ENCODE measurements at regions not wholly inside any gene's neighbourhood (a gene's known extent, or its start where the extent isn't known, plus 50 kb on each side); places are given as distances from the start of the nearest gene placed in this dataset.
A peak's percentile ranks its signal among the peaks of the same experiment; 100 is the strongest.

DNA sequence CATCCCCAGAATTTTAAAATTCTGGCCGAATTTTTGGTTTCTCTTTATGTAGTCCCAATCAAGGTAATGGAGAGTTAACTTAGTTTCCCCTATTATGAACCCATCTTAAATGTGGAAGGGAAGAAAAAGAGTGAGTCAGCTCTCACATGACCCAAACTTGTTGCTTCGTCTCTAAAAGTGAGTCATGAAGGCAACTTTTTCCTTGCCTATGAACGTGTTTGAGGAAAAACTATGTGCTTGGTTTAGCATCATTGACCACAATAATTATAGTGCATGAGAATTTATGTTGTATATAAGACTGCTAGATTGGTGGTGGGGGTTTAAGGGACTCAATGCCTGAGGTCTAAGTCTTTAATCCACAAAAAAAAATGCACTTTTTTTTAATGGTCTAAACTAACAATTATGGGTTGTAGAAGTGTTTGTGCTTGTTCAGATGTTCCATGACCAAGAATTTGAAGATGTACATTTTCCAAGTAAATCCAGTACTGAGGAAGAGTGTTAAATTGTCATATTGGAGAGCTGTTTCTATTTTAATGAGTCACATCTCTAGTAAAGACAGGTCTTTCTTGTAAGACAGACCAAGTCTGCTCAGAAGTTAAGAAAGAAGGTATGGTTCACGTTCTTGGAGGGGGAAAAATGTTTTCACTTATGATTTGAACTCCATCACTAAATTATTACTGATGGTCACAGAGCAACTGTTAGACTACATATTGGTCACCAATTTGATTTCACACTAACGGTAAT, 409.9 kb upstream of the MARCKS start:
- peak in 1 of 42 donors; percentile 37 for DNase-seq
- intact Hi-C loops (cut with DNase I), result no loop called here

DNA sequence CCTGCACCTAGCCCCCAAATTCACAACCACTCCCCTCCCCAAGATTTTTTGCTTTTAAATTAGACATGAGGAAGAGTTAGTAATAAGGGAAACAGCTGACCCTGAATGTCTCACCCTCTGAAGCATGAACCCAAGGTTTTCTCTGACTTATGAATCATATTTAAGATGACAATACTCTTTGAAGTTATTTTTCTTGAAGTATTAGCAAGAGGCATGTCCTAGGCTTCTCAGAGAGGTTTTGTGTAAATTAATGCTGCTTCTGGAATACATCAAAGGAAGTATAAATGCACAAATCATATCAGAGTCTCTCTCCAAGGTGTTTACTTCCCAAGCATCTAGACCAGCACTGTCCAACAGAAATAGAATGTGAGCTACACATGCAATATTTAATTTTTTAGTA, 408.1 kb upstream of the MARCKS start:
- no peak for DNase-seq
- intact Hi-C loops (cut with DNase I), result no loop called here

DNA sequence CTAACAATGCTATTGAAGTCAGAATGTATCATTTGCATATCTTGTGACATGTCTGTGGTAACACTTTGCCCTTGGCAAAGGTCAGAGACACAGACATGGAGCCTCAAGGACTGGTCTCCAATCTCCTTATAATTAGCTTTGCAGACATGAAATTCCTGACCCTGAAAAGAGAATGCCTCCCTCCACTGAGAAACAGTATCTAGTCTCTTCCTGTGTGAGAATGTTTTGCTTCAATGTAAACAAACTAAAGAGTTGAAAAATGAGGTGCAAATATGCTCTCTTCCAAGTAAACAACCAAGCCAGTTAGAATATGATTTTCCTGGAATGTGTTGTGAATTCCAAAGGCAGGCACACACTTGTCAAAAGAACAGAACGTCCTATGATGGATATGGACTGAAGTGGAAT, 407.1 kb upstream of the MARCKS start:
- intact Hi-C loops (cut with DNase I), result no loop called here
- DNase-seq, result no peak

DNA sequence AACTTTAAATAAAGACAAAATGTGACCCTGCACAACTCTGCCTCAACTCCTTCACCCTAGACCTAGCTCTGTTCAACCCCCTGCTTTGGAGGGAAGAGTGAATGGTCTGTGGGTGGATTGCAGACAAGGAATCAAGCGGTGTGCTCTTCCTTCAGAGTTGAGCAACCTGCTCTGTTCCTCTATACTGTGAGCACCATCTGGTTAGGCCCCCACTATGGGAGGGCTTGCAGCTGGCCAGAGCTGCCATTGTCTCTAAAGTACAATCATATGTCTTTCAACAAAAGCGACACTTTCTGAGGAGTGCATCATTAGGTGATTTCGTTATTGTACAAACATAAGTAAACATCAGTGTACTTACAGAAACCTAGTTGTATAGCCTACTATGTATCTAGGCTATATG, 406.1 kb upstream of the MARCKS start:
- intact Hi-C loops (cut with DNase I), result no loop called here
- no peak for DNase-seq

DNA sequence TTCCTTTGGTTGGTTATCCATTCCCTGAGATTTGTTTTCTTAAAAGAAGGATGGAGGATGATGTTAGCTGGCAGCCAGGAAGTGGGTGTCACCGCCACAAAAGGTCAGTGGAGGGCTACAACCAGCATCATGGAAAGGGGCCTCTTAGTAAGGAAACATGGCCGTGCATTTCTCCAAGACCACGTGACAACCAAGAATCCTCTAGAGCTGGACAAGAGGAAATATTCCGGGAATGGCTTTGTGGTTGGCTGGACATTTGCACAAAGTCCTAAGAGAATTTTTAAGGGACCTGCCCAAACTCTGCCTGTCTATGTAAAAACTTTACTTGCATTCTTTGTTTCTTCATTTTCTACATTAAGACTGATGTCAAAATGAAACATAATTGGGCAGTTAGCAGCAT, 399.9 kb upstream of the MARCKS start:
- DNase-seq, result no peak
- intact Hi-C loops (cut with DNase I), result no loop called here

DNA sequence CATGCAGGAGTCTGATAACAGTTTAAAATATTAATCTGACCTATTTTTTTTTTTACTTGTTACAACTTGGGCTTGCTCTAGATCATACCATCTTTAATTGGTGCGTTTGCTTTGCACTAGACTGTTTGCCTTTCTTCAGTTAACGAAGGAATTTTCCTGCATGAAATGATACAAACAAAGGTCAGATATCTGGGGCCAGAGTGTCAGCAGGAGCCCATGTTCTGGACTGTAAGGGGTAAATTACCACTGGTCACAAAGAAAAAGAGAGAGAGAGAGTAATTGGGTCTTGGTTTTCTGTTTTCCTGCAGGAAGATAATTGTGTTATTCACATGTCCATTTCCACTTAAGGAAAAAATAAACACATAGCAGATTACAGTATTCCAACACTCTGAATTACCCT, 399.4 kb upstream of the MARCKS start:
- no peak for DNase-seq
- intact Hi-C loops (cut with DNase I), result no loop called here

DNA sequence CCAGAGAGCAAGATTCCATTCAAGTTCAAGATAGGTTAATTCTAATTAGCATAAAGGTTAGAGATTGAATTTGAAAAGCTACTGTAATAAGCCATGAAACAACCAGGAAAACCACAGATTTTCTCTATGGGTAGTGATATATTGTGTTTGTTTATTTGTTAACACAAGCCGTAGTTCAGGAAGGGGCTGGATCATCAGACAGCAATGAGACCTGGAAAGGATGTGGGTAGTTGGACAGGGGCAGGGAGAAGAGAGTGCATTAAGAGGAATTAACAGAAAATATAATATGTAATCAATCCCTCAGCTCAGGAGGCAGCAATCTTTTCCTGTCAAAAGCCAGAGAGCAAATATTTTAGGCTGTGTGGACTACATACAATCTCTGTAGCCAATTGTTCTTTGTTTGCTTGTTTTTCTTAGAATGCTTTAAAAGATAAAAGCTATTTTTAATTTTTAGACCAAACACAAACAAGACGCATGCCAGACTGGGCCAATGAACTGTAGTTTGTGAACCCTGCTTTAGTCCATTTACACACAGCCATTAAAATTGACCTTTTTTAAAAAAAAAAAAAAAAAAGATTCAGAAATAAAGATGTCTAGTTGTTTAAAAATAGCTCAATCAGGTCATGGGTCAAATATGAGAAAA, 398.7 kb upstream of the MARCKS start:
- intact Hi-C loops (cut with DNase I), result no loop called here

DNA sequence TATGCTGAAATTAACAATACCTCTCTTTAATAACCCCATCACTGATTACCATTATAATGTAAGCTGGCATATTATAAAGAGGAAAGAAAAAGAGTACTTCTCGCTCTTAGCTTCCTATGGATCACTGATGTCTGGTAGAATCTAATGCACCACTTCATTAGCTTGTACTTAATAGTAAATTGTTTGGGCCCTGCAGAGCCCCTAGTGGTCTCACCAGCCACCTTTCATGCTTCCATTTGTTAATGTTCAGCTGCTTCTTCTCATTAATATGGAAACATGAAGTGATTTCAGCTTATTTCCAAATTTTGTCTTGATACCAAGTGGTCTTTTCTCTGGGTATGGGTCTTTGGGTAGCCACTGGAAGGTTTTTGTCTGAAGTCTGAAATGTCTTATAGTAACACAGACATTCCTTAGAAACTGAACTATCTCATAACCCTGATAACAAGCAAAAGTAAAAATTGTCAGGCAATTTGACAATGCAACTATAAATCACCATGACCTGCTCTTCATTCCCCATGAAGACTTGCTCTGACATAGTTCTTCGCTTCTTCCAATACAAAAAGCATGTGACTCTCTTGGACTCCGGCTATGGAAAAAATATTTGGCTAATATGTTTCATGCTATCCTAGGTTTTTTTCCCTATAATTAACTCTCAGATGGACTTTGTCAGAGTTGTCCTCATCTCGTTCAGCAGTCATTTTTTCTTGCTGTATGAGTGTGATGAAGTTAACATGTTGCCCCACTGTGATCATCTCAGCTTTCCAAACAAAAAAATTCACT, 395.8 kb upstream of the MARCKS start:
- no peak for DNase-seq
- intact Hi-C loops (cut with DNase I), result no loop called here

More for the DNA sequence above, 398.7 kb upstream of the MARCKS start:
- DNase-seq, result no peak

DNA sequence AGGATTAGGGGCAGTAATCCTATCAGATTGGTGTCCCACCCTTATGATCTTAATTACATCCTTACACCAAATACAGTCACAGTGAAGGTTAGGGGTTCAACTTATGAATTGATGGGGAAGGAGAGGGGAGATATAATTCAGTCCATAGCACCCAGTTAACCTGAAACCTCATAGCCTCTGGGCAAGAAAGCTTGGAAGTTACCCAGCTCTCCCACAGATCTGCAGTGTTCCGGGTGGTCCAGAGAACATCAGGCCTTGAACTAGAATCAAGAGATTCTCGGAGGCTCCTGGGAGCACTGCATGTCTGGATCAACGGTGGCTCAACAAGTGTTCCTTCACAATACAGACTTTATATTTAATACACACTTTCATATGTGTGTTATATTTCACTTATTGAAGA, 392.6 kb upstream of the MARCKS start:
- intact Hi-C loops (cut with DNase I), result no loop called here
- DNase-seq, result no peak

DNA sequence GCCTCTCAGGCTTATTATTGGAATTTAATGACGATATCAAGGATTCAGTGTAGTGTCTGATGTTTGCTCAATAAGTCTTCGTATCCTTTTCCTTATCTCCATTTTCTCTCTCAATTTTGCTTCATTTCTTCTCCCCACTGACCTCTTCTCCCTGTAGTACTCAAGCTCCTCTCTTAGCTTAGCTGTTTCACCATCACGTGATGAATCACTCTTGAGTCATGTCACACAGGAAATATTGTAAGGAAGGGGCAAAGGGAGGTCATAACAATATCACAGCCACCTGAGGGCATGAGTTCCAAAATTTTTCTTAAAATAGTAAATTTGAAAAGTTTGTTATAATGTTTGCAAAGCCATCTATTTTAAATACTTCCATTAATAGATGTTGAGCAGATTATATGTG, 392.2 kb upstream of the MARCKS start:
- no peak for DNase-seq
- intact Hi-C loops (cut with DNase I), result no loop called here

DNA sequence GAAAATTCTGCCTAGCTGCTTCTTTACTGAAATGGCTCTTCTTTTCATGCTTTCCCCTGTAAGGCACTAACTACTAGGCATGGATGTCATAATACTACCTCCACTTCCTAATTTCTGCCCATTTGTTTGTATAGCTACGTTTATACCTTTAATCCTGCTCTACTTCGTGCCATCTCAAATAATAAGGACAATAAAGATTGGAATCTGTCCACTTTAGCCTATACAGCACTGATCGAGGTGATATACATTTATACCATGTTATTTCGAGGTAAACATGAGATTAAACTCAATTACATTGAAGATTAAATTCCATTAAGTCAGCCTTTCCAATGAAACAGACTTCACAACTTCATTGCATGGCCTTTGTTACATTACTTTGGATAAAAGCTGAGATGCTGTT, 390.6 kb upstream of the MARCKS start:
- no peak for DNase-seq
- intact Hi-C loops (cut with DNase I), result no loop called here

DNA sequence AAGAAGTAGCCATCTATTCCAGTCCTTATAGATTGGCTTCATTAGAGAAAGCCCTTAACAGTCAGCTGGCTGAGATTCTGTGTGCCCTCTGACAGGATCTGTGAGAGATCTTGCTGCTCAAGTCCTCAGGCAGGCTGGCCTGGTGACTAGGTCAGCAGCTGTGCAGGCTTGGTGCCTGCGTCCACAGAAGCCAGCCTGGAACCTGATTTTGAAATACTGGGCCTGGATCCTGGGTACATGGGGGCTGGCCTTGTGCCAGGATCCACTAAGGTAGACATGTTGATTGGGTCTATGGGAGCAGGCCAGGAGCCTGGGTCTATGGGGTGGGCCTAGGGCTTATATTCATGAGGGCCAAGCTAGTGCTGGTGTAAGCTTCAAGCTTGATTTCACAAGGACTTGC, 381.8 kb upstream of the MARCKS start:
- DNase-seq, result no peak

DNA sequence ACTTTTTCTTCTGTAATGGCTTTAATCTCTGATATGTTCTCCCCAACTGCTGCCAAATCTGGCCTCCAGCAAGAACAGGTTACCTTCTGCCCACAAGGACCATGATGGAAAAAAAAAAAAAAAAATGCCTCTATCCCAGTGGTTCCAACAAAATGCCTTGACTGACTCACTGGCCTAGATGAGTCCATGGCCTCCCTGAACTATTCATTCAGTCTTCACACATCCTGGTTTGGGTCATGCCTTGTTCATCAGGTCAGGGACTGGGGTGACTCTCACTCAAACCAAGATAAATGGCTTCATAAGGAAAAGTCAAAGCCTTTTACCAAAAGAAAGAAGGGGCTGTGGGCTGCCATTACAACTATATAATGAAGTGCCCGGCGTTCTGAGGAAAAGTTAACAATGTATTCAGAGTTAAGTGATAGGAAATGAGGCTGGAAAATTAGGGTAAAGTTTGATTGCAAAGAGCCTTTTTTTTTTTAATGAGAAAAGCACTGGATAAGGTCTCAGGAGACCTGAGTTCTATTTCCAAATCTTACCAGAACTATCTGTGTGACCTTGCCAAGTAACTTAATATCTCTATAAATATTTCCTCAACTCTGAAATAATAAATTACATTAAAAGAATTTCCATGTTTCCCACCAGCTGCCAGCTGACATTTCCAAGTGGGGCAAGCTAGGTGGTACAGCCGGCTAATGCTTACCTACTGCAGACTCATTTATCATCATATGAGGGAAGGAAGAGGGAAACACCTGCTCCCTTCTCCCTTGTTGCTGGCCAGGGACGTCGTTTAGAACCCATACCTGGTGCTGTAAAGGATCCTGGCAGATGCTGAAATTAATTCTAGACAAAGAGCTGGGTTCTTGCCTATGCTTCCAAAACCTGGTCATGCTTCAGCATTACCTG, 380.0 kb upstream of the MARCKS start:
- no peak for DNase-seq
- intact Hi-C loops (cut with DNase I), result no loop called here

More for the DNA sequence above, 381.8 kb upstream of the MARCKS start:
- intact Hi-C loops (cut with DNase I), result no loop called here

DNA sequence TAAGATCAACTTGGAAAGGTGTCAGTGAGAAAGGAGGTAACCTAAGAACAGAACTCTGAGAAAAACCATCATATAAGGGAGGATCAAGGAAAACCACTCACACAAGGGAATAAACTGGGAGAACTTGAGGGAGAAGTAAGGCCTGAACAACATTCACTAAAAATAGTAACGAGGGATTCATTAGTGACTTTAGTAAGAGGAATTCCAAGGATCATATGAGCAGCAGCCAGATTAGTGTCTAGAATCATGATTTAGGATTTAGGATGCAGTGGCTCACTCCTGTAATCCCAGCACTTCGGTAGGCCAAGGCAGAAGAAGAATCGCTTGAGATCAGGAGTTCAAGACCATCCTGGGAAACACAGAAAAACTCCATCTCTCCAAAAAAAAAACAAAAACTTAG, 376.5 kb upstream of the MARCKS start:
- intact Hi-C loops (cut with DNase I), result no loop called here
- no peak for DNase-seq

DNA sequence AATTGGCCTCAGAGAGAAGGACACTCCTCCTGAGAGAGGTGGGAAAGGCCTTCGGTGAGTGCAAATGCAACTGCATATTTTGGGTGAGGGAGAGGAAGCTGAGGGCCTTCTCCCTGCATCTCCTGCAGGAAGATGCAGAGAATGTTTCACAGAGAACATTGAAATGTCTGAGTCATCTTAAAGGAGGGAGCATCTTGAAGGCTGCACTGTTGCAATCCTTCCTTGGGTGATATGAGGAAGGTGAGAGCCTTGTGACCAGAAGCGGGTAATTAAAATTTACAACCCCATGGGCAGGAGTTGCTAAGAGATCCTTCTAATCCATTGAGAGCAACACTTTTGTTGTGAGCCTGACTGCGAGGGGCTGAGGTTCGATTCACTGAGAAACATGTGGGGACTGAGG, 375.7 kb upstream of the MARCKS start:
- intact Hi-C loops (cut with DNase I), result no loop called here
- no peak for DNase-seq

DNA sequence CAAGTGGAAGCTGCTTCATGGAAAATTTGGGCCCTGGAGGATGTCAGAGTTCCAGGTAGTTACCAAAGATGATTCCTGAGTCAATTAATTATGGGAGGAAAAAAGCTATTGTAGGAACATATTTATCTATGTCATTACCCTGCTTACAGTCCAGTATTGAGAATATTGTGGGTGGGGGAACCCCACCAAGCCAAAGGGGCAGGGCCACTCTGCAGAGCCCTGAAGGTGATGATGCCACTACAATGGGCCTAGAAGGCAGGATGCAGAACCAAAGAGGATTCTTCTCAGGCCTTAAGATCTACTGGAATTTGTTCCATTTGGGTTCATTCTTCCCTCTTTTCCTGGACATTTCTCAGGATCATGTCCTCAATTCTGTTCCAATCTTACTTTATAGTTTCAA, 375.2 kb upstream of the MARCKS start:
- DNase-seq, result no peak
- intact Hi-C loops (cut with DNase I), result no loop called here

DNA sequence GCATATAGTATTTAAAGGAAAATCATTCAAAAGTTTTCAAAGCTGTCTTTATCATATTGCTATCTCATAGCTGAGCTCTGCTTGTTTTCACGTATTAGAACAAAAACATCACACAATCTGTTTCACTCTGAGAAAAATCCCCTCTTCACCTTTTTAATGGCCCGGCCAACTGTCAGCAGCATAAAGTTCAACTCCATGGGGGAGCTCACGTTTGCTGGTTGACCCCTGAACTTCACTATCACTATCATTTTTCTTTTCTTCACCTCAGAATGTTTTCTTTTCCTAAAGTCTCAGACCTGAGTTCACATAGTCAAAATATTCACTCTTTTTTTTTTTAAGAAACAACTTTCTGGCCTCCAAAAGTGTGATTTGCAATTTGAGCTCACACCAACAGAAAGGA, 374.4 kb upstream of the MARCKS start:
- DNase-seq, result no peak
- intact Hi-C loops (cut with DNase I), result no loop called here

DNA sequence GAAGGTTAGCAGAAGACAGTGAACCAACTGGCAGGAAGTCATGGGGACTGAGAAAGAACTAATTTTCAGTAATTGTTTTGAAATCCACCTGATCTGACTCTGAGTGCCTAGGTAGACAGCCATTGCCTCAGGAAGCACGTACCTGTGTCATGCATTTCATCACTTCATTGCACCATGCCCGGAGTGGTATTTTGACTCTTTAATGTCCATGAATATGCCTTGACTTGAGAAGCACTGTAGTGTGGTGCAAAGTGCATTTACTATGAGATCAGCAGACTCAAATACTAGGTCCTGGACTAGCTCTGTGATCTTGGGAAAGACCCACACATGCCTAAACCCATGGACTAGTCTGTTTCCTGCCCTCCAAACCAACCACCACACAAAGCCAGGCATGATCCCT, 370.9 kb upstream of the MARCKS start:
- no peak for DNase-seq
- intact Hi-C loops (cut with DNase I), result no loop called here

DNA sequence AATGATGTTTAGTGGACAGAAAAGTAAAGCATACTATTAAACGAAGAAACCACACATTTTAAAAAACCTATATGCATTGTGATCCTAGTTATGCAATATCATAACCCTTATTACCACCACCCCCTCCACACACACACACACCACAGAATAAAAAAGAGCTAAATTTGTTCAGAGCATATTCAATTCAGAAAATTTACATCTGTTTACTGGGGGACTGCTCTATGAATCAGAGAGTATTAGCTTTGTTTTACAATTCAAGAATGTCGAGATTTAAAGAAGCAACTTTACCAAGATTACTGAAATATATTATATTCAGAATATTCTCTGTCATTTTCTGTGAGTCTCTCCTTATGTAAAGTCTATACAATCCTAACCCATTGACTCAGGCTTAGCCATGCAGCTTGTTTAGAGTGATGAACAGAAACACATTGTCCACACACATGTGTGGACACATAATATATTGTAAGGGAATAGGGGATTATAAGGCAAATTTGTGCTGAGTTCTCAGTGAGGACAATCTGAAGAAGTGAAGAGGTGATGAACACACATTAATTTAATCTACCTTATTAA, 369.6 kb upstream of the MARCKS start:
- intact Hi-C loops (cut with DNase I), result no loop called here
- DNase-seq, result no peak
